GM21360 (cell line): ENCODE measurements at regions not wholly inside any gene's neighbourhood (a gene's known extent, or its start where the extent isn't known, plus 50 kb on each side); places are given as distances from the start of the nearest gene placed in this dataset.

Source experiments
- ATAC-seq: cut with Tn5 transposase; IDR thresholded peaks from one replicate; pipeline ENCODE4 v1.9.1; 2021; ENCODE audit warnings: mild to moderate bottlenecking, moderate library complexity; ENCODE audit not compliant: unreplicated experiment

DNA sequence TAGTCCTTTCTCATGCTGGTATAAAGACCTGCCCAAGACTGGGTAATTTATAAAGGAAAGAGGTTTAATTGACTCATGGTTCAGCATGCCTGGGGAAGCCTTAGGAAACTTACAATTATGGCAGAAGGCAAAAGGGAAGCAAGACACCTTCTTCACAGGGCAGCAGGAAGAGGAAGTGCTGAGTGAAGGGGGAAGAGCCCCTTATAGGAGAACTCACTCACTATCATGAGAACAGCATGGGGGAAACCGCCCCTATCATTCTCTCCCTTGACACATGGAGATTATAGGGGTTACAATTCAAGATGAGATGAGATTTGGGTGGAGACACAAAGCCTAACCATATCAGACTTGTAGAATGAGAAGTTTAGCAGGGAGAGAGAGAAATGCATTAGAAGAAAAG is 373.3 kb upstream of the DIAPH2 start:
- no peak for ATAC-seq

GRCh38 chrX:96314985-96315384 is 369.7 kb upstream of the DIAPH2 start:
- no peak for ATAC-seq

GRCh38 chrX:96361844-96362243 is 322.8 kb upstream of the DIAPH2 start:
- ATAC-seq = no peak

DNA sequence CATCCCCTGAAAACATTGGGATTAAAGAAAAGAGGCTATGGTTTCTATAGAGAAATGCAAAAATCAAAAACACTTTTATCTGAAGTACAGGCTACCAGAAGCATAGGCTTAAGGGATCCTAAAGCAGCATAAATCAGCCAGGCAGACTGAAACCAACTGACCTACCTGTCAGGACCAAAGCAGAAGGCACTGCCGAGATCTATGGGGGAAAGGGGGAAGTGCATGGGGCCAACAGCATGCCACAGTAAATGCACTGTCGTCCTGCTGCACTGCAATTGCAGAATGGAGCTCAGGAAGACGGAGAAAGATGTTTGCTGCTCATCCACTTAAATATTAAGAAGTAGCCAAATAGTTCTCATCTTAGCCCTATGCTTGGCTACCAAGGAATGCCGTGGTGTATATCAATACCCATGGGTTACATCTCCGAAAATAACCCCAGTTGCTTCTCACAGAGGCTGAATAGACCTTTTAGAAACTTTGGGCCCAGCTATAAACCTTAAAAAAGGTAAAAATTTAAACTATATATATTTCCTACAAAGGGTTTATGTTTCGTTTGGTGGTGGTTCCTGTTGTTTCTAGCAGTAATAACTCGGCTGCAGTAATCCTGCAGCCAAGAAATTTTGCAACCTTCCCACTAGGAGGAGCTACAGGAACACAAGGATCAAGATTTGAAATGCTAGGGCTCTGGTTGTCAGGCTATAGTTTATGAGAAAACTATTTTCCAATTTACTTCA is 312.2 kb upstream of the DIAPH2 start:
- peak; percentile 71 for ATAC-seq

GRCh38 chrX:96373047-96373355 is 311.6 kb upstream of the DIAPH2 start:
- ATAC-seq = no peak

DNA sequence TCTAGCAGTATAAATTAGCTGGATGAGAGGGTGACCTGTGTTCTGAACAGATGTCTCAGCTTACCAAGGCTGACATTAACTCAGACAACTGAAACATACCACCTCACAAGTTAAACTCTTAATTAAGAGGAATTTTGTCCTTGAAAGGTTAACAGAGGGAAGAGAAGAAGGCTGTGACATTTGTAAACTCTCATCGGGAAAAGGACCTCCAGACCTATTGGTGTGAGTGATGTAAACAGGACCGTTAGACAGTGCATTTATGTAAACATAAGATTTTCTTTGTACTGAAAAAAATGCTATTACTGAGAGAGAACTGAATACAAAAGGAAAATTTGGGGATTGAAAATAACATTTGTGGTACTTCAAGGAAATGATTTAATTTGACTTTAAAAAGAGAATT is 308.4 kb upstream of the DIAPH2 start:
- no peak for ATAC-seq

- ATAC-seq = no peak
These were observed 304.7 kb upstream of the DIAPH2 start for GRCh38 chrX:96379951-96380350.

- no peak for ATAC-seq
These were observed 302.6 kb upstream of the DIAPH2 start for GRCh38 chrX:96382018-96382417.

GRCh38 chrX:96383428-96383827 is 301.2 kb upstream of the DIAPH2 start:
- ATAC-seq = no peak

- ATAC-seq = no peak
These were observed 298.3 kb upstream of the DIAPH2 start for GRCh38 chrX:96386325-96386724.

DNA sequence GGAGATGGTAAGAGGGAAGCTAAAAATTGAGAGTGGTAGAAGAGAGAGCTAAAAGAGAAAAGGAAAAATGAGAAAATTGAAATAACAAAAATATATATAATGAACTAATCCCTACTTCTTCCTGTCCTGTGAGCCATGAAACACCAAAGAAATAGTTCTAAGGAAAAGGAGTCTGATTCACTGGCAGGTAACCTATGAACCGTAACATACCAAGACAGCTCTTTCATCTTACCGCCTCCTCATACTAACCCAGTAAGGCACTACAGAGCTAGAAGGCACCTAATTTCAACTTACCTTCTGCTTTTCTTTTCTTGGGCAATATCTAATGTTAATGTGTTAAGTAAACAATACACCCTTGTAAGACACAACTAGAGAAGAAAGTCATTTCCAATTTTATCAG is 297.7 kb upstream of the DIAPH2 start:
- no peak for ATAC-seq

- no peak for ATAC-seq
These were observed 296.8 kb upstream of the DIAPH2 start for GRCh38 chrX:96387801-96388200.

DNA sequence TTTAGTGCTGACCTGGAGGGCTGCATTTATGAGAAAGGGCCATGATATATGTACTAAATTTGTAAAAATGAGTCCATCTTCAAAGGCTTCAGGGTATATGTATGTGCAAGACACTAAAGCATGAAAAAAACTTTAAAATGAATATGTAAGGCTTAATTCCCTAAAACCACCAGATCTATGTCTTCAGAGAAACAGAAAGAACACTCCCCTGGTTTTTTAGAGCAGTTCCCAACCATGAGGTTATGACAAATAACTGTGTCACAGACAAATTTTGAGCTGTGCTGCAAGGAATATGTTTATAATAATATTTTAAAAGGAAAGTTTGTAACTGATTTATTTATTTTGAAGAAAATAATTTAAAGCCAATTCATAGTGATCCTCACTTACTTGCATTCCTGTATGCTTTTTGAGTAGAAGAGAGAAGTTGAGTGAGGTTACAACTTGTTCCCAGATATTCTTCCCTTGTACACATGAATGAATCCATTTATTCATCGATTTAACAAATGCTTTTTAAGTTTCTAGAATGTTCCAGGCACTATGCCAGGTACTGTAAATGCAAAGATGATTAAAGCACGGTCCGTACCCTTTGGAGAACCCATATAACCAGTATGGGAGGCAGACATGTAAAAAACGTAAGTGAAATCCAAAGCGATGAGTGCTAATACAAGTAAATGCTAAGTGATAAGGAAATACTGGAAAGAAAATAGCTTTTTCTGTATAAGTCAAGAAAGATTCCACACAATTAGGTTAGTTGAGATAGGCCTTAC is 295.2 kb upstream of the DIAPH2 start:
- no peak for ATAC-seq

DNA sequence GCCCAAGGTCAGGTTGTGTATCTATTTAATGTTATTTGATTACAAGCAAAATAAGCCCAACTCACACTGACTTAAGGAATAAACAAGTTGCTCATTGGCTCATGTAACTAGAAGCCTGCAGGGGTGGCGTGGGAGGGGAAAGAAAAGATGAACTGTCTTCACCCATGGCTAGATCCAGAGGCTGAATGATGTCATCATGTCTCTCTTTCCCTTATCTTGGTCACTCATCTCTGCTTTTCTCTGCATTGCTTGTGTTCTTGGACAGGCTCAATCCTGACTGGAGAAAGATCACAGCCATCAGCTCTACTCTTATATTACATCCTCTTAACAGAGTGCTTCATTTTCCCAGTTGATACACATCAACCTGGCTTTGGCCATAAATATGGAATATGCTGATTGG is 290.0 kb upstream of the DIAPH2 start:
- no peak for ATAC-seq

DNA sequence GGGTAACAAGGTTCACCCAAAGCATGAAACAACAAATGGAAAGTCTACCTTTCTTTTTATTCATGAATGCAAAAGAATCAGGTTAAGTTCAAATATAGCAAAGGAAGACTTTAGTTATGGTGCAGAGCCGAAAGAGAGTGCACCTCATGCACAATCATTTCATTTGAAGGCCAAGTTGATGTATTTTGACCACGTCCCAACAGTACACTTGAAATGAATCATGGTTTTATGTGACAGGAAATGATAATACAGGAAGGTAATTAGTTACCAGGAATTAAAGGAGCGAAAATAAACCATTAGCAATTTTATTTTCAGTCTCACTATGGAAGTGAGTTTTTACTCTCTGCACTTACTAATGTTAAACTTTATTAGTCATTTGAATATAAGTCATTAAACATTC is 281.2 kb upstream of the DIAPH2 start:
- ATAC-seq = no peak

GRCh38 chrX:96405842-96406241 is 278.8 kb upstream of the DIAPH2 start:
- no peak for ATAC-seq

DNA sequence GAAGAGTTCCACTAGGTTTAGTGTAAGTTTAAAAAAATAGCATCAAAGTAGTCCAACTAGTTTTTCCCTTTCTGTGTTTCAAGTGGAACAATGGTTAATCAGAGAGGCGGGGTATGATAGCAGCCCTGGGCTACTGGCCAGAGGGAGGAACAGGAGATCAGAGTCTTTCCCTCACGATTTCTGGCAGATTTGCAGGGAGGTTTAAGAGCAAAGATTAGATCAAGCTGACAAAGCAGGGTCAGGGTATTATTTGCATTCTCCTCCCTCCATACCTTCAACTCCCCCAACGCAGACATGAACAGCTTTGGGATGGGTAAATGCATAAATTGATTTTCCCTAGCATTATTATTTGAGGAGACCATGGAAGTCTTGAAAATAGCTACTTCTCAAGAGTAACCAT is 277.6 kb upstream of the DIAPH2 start:
- no peak for ATAC-seq

DNA sequence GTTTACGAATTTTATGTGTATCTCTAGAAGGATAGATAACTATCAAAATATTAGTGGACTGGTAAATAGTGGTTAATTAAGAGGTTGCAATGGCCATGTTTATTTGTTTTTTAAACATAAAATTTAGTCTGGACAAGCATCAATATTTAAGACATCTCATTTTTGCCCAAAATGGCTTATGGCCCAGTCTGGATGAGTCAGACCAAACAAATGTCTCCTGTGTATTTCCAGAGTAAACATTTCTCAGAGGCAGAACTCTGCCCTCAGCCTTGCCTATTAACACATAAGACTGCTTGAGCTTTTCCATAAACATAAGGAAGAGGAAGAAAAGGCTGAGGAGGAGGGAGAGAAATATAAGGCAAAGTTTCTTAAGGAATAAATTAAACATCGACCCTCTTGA is 277.1 kb upstream of the DIAPH2 start:
- ATAC-seq = no peak

- no peak for ATAC-seq
These were observed 276.7 kb upstream of the DIAPH2 start for GRCh38 chrX:96407981-96408380.

DNA sequence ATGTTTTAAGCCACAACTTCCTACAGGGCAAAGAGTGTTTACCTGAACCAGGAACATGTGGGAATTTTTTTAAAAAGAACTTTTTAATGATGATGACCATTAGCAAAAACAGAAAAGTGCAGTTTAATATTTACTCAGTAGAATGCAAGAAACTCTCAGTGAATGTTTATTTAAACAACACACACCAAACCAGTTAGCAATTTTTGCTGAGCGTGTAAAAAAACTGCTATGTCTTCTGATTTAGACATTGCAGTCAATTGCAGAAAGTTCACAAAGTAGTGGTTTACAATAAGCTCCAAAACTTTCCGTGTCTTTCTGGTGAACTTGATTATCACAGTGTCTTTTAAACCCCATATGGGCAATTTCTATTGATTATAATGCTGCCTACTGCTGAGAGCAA is 273.7 kb upstream of the DIAPH2 start:
- no peak for ATAC-seq

DNA sequence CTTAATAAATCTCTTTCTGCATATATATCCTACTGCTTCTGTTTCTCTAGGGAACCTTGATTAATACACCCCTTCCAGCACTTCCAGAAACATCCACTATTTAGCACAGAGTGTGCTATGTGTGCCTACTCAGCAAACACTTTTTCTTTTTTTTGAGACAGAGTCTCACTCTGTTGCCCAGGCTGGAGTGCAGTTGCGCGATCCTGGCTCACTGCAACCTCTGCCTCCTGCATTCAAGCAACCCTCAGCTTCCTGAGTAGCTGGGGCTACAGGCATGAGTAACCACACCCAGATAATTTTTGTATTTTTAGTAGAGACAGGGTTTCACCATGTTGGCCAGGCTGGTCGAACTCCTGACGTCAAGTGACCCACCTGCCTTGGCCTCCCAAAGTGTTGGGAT is 266.9 kb upstream of the DIAPH2 start:
- no peak for ATAC-seq

DNA sequence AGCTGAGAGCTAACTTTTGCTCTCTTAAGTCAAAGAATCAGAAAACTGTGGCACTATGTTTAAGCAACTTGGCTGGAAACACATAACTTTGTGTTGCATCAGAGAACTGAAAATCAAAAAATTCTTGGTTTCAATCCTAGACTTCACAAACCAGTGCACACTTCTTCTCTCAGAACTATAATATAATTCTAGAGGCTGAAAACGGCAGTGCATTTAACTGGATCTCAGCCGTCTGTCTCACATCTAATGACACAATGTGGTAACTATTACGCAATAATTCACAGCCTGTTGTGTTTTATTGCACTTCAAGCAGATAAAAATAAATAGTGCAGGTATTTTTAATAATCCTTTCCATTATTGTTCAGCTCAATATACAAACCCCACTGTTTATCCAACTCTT is 260.6 kb upstream of the DIAPH2 start:
- ATAC-seq = no peak

DNA sequence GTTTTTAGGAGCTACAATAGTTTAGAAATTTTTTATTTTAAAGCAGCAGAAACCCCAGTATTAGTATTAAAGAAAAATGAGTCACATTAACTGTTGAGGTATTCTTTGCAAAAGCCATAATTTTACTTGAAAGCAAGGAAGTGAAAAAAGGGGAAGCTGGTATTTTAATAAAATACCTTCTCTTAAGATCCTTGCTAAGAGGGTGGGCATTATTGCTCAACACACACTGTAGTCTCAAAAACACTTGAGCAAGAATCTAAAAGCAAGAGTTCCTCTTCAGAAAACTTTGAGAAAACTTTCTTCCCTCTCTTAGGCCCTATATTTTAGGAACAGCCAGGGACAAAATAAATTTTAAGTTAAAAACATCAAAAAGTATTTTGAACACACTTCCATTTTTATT is 259.4 kb upstream of the DIAPH2 start:
- ATAC-seq = no peak
